ENCODE measurements at regions not wholly inside any gene's neighbourhood (a gene's known extent, or its start where the extent isn't known, plus 50 kb on each side); places are given as distances from the start of the nearest gene placed in this dataset.

DNA sequence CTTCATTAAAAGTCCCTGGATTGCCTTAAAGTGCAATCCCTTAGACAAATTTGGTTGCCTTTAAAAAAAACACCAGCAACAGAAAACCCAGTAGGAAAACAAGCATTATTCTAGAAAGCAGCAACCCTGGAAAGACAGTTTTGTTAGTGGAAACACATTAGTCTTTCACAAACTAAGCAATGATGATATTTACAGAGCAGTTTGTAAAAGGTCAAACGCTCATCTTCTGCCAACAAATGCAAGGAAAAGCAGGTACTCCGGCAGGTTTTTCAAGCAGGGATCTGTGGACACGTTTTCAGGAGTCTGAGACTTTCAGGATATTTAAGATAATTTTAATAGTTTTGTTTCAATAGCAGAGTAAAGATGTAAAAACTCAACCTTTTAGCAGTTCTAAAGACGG lies 202.2 kb downstream of the EXOC5 start:
- Histone ChIP-seq H3K27me3 (ENCODE audit: control insufficient read depth in 1 of 2, insufficient read depth in 1 of 2, low read length in 2 of 2) (peaks cover 5 to 26% of the 10 kb centered on the region in 2 experiments), H3K9ac (ENCODE audit: low read length) (no peak overlapping the region), H4K91ac (ENCODE audit: low read length) (no peak overlapping the region), H3K4ac (ENCODE audit: low read depth in 1 of 2, low read length in 2 of 2) (no peak overlapping the region), H3K4me1 (ENCODE audit: control insufficient read depth, insufficient read depth, low read depth, low read length) (peaks cover 2% of the 10 kb centered on the region), H2BK120ac (ENCODE audit: low read depth, low read length) (no peak overlapping the region), H2BK5ac (ENCODE audit: low read depth, low read length, poor library complexity, severe bottlenecking) (no peak overlapping the region), H3K4me2 (ENCODE audit: low read length, poor library complexity, severe bottlenecking) (no peak overlapping the region), H3K23ac (ENCODE audit: low read length in 2 of 2) (no peak overlapping the region), H3K79me1 (replicated peaks; ENCODE audit: low read length, poor library complexity, severe bottlenecking) (no peaks in the 10 kb centered on the region), H2BK15ac (ENCODE audit: low read depth, poor library complexity, severe bottlenecking) (no peak overlapping the region), H3K36me3 (ENCODE audit: control insufficient read depth in 1 of 2, insufficient read depth in 2 of 2, low read depth in 1 of 2, low read length in 2 of 2) (no peaks in the 10 kb centered on the region), H2BK12ac (ENCODE audit: low read length in 2 of 2) (no peak overlapping the region), H4K8ac (ENCODE audit: low read length) (no peak overlapping the region), H3K4me3 (ENCODE audit: insufficient read depth in 1 of 2, low read depth in 1 of 2, low read length in 2 of 2) (no peak overlapping the region), H3K14ac (ENCODE audit: low read length in 2 of 2) (no peak overlapping the region), H2AK5ac (ENCODE audit: low read length, severe bottlenecking) (no peak overlapping the region), H3K18ac (ENCODE audit: low read depth in 1 of 2, low read length in 2 of 2) (no peak overlapping the region), H3K9me3 (ENCODE audit: control insufficient read depth, low read length) (no peaks in the 10 kb centered on the region), H2AFZ (ENCODE audit: low read depth, low read length) (no peak overlapping the region), H3K27ac (ENCODE audit: low read length, poor library complexity, severe bottlenecking) (no peak overlapping the region)
- DNase-seq, result no peak
- 60% methylated on average over 3 of the region's 4 CpGs for WGBS

DNA sequence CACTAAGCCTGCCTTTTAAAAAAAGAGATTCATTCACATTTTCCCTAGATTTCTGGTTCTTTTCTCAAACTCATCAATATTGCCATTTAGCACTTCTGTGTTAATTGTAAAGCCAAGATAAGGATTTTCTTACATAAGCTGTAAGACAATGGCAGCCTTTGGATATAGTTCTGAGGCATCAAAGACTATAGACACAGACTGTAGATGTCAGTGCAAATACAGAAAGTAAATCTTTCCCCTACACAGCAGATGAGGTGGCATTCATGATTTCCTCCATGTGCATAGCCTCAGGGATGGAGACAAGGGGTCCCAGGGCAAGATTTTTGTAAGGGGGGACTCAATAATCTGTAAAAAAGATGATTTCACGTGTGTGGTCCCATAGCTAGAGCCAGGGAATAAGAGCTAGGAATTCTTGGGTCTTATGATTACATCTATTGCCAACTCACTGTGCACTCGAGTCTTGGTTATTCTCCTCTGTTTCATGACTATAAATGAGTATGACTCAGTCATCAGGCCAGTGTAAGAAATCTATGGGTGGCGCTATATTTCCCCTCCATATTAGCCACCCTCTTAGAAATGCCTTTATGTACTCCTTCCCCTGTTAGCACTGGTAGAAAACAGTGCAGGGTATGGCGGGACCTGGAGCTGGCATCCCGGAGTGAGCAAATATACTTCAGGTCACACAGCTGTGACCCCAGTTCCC lies 207.5 kb downstream of the EXOC5 start:
- no peak overlapping the region for H4K91ac ChIP-seq (ENCODE audit: low read length)
- H3K14ac ChIP-seq (ENCODE audit: low read length in 2 of 2), result no peak overlapping the region
- peaks cover 0 to 18% of the 10 kb centered on the region in 2 experiments for H3K27me3 ChIP-seq (ENCODE audit: control insufficient read depth in 1 of 2, insufficient read depth in 1 of 2, low read length in 2 of 2)
- H3K36me3 ChIP-seq (ENCODE audit: control insufficient read depth in 1 of 2, insufficient read depth in 2 of 2, low read depth in 1 of 2, low read length in 2 of 2), result no peaks in the 10 kb centered on the region
- H3K4ac ChIP-seq (ENCODE audit: low read depth in 1 of 2, low read length in 2 of 2), result no peak overlapping the region
- no peak overlapping the region for H2BK120ac ChIP-seq (ENCODE audit: low read depth, low read length)
- no peak overlapping the region for H2BK5ac ChIP-seq (ENCODE audit: low read depth, low read length, poor library complexity, severe bottlenecking)
- H3K27ac ChIP-seq (ENCODE audit: low read length, poor library complexity, severe bottlenecking), result no peak overlapping the region
- H3K9ac ChIP-seq (ENCODE audit: low read length), result no peak overlapping the region
- H3K4me3 ChIP-seq (ENCODE audit: insufficient read depth in 1 of 2, low read depth in 1 of 2, low read length in 2 of 2), result no peak overlapping the region
- H3K79me1 ChIP-seq (replicated peaks; ENCODE audit: low read length, poor library complexity, severe bottlenecking), result no peaks in the 10 kb centered on the region
- H2AK5ac ChIP-seq (ENCODE audit: low read length, severe bottlenecking), result no peak overlapping the region
- H3K18ac ChIP-seq (ENCODE audit: low read depth in 1 of 2, low read length in 2 of 2), result no peak overlapping the region
- no peak overlapping the region for H2BK12ac ChIP-seq (ENCODE audit: low read length in 2 of 2)
- H3K23ac ChIP-seq (ENCODE audit: low read length in 2 of 2), result no peak overlapping the region
- H2AFZ ChIP-seq (ENCODE audit: low read depth, low read length), result no peak overlapping the region
- DNase-seq, result no peak
- no peak overlapping the region for H3K4me2 ChIP-seq (ENCODE audit: low read length, poor library complexity, severe bottlenecking)
- H3K9me3 ChIP-seq (ENCODE audit: control insufficient read depth, low read length), result no peaks in the 10 kb centered on the region
- no peak overlapping the region for H2BK15ac ChIP-seq (ENCODE audit: low read depth, poor library complexity, severe bottlenecking)
- H4K8ac ChIP-seq (ENCODE audit: low read length), result no peak overlapping the region
- 70% methylated on average over 5 of the region's 5 CpGs for WGBS
- H3K4me1 ChIP-seq (ENCODE audit: control insufficient read depth, insufficient read depth, low read depth, low read length), result no peaks in the 10 kb centered on the region

GRCh38 chr14:57060276-57060955 lies 208.3 kb downstream of the EXOC5 start:
- Histone ChIP-seq H3K4me2 (ENCODE audit: low read length, poor library complexity, severe bottlenecking) (no peak overlapping the region), H3K79me1 (replicated peaks; ENCODE audit: low read length, poor library complexity, severe bottlenecking) (no peaks in the 10 kb centered on the region), H3K14ac (ENCODE audit: low read length in 2 of 2) (no peak overlapping the region), H3K4ac (ENCODE audit: low read depth in 1 of 2, low read length in 2 of 2) (no peak overlapping the region), H3K4me3 (ENCODE audit: insufficient read depth in 1 of 2, low read depth in 1 of 2, low read length in 2 of 2) (no peak overlapping the region), H2BK5ac (ENCODE audit: low read depth, low read length, poor library complexity, severe bottlenecking) (no peak overlapping the region), H2BK12ac (ENCODE audit: low read length in 2 of 2) (no peak overlapping the region), H3K9ac (ENCODE audit: low read length) (no peak overlapping the region), H3K18ac (ENCODE audit: low read depth in 1 of 2, low read length in 2 of 2) (no peak overlapping the region), H3K4me1 (ENCODE audit: control insufficient read depth, insufficient read depth, low read depth, low read length) (no peaks in the 10 kb centered on the region), H3K9me3 (ENCODE audit: control insufficient read depth, low read length) (no peaks in the 10 kb centered on the region), H2BK15ac (ENCODE audit: low read depth, poor library complexity, severe bottlenecking) (no peak overlapping the region), H3K23ac (ENCODE audit: low read length in 2 of 2) (no peak overlapping the region), H3K36me3 (ENCODE audit: control insufficient read depth in 1 of 2, insufficient read depth in 2 of 2, low read depth in 1 of 2, low read length in 2 of 2) (no peaks in the 10 kb centered on the region), H3K27ac (ENCODE audit: low read length, poor library complexity, severe bottlenecking) (no peak overlapping the region), H4K8ac (ENCODE audit: low read length) (no peak overlapping the region), H3K27me3 (ENCODE audit: control insufficient read depth in 1 of 2, insufficient read depth in 1 of 2, low read length in 2 of 2) (peaks cover 0 to 18% of the 10 kb centered on the region in 2 experiments), H2BK120ac (ENCODE audit: low read depth, low read length) (no peak overlapping the region), H2AK5ac (ENCODE audit: low read length, severe bottlenecking) (no peak overlapping the region), H2AFZ (ENCODE audit: low read depth, low read length) (no peak overlapping the region), H4K91ac (ENCODE audit: low read length) (no peak overlapping the region)
- WGBS, result 37% methylated on average over 6 of the region's 6 CpGs
- no peak for DNase-seq

DNA sequence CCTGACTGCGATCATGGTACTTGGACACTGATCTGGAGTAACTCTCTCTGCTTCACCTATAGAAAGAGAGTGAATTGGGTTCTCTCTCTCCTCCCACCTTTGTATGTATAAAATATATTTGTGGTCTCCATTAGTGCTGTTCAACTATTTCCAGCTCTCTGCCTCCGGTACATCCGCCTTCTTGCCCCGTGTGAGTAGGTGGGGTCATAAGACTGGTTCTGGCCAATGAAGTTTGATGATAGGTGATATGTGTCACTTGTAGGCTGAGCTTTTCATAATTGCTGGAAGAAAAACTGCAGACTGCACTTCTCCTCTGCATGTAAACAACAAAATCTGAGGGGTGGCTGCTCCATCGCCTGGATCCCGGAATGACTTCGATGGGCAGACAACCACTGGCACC lies 210.4 kb downstream of the EXOC5 start:
- H3K79me1 ChIP-seq (replicated peaks; ENCODE audit: low read length, poor library complexity, severe bottlenecking), result no peaks in the 10 kb centered on the region
- 77% methylated on average over 6 of the region's 7 CpGs for WGBS
- H2AK5ac ChIP-seq (ENCODE audit: low read length, severe bottlenecking), result no peak overlapping the region

More for the DNA sequence above, 210.4 kb downstream of the EXOC5 start:
- Histone ChIP-seq H2BK15ac (ENCODE audit: low read depth, poor library complexity, severe bottlenecking) (no peak overlapping the region), H3K27me3 (ENCODE audit: control insufficient read depth in 1 of 2, insufficient read depth in 1 of 2, low read length in 2 of 2) (peaks cover 0 to 9% of the 10 kb centered on the region in 2 experiments), H2AFZ (ENCODE audit: low read depth, low read length) (no peak overlapping the region), H3K9me3 (ENCODE audit: control insufficient read depth, low read length) (no peaks in the 10 kb centered on the region), H2BK12ac (ENCODE audit: low read length in 2 of 2) (no peak overlapping the region), H4K8ac (ENCODE audit: low read length) (no peak overlapping the region), H3K9ac (ENCODE audit: low read length) (no peak overlapping the region), H3K4me3 (ENCODE audit: insufficient read depth in 1 of 2, low read depth in 1 of 2, low read length in 2 of 2) (no peak overlapping the region), H3K4ac (ENCODE audit: low read depth in 1 of 2, low read length in 2 of 2) (no peak overlapping the region), H3K4me1 (ENCODE audit: control insufficient read depth, insufficient read depth, low read depth, low read length) (no peaks in the 10 kb centered on the region), H2BK120ac (ENCODE audit: low read depth, low read length) (no peak overlapping the region), H3K23ac (ENCODE audit: low read length in 2 of 2) (no peak overlapping the region), H2BK5ac (ENCODE audit: low read depth, low read length, poor library complexity, severe bottlenecking) (no peak overlapping the region), H4K91ac (ENCODE audit: low read length) (no peak overlapping the region), H3K27ac (ENCODE audit: low read length, poor library complexity, severe bottlenecking) (no peak overlapping the region), H3K4me2 (ENCODE audit: low read length, poor library complexity, severe bottlenecking) (no peak overlapping the region), H3K14ac (ENCODE audit: low read length in 2 of 2) (no peak overlapping the region), H3K36me3 (ENCODE audit: control insufficient read depth in 1 of 2, insufficient read depth in 2 of 2, low read depth in 1 of 2, low read length in 2 of 2) (no peaks in the 10 kb centered on the region), H3K18ac (ENCODE audit: low read depth in 1 of 2, low read length in 2 of 2) (no peak overlapping the region)
- DNase-seq, result no peak
